Activated T-helper 1 cell treated with anti-CD3 and anti-CD28 coated beads, Interleukin-12 subunit alpha, Interleukin-12 subunit beta, Interleukin-2, Interleukin-4 antibody, amounts not matched to agents 30 ng/mL and 10 ng/mL and 1 ng/mL, durations not matched to agents 14 hours and 24 hours and 36 hours (primary cell): ENCODE measurements at regions not wholly inside any gene's neighbourhood (a gene's known extent, or its start where the extent isn't known, plus 50 kb on each side); places are given as distances from the start of the nearest gene placed in this dataset.

ENCODE experiments used
- DNase-seq: peaks from one replicate; pipeline ENCODE4 v3.0.0; 2021; ENCODE audit warnings: low spot score
- H3K27ac Mint-ChIP-seq: one replicate; pipeline ENCODE4 v1.8.0; 2021; ENCODE audit warnings: mild to moderate bottlenecking, mixed read lengths
- H3K27me3 Mint-ChIP-seq: one replicate; pipeline ENCODE4 v1.8.0; 2022; ENCODE audit warnings: mild to moderate bottlenecking, moderate library complexity, mixed read lengths; ENCODE audit not compliant: insufficient read depth
- H3K36me3 Mint-ChIP-seq: one replicate; pipeline ENCODE4 v1.8.0; 2021; ENCODE audit warnings: low read depth, mixed read lengths
- H3K4me1 Mint-ChIP-seq: one replicate; pipeline ENCODE4 v1.8.0; 2021; ENCODE audit warnings: low read depth, mixed read lengths
- H3K4me3 Mint-ChIP-seq: one replicate; pipeline ENCODE4 v1.8.0; 2021; ENCODE audit warnings: mild to moderate bottlenecking, moderate library complexity, mixed read lengths
- H3K9me3 Mint-ChIP-seq: one replicate; pipeline ENCODE4 v1.8.0; 2021; ENCODE audit warnings: mixed read lengths
- intact Hi-C: fragments of 100-400 bp; cut with micrococcal nuclease; formaldehyde crosslinking; loops from one replicate; pipeline ENCODE4 v1.15.1; 2024

- no peaks in the 10 kb centered on the region for H3K36me3 Mint-ChIP-seq
- no peak for DNase-seq
- no peak overlapping the region for H3K4me3 Mint-ChIP-seq
- no peaks in the 10 kb centered on the region for H3K4me1 Mint-ChIP-seq
- no peaks in the 10 kb centered on the region for H3K27me3 Mint-ChIP-seq
- H3K9me3 Mint-ChIP-seq = peaks cover 12% of the 10 kb centered on the region
- intact Hi-C loops = no loop called here
- H3K27ac Mint-ChIP-seq = no peak overlapping the region
Observed at GRCh38 chr21:27314131-27314530, 347.2 kb upstream of the ADAMTS5 start.

- Mint-ChIP-seq H3K4me3 (no peak overlapping the region), H3K36me3 (no peaks in the 10 kb centered on the region), H3K9me3 (peaks cover 14% of the 10 kb centered on the region), H3K27me3 (no peaks in the 10 kb centered on the region), H3K4me1 (no peaks in the 10 kb centered on the region), H3K27ac (no peak overlapping the region)
- intact Hi-C loops = no loop called here
- DNase-seq = no peak
Observed at GRCh38 chr21:27306791-27307775, 340.2 kb upstream of the ADAMTS5 start.

- DNase-seq = no peak
- Mint-ChIP-seq H3K4me1 (no peaks in the 10 kb centered on the region), H3K36me3 (no peaks in the 10 kb centered on the region), H3K9me3 (peaks cover 20% of the 10 kb centered on the region), H3K27me3 (no peaks in the 10 kb centered on the region), H3K27ac (no peak overlapping the region), H3K4me3 (no peak overlapping the region)
- intact Hi-C loops = no loop called here
Observed at GRCh38 chr21:27306206-27306605, 339.3 kb upstream of the ADAMTS5 start.

GRCh38 chr21:27301220-27301619 is 334.3 kb upstream of the ADAMTS5 start:
- no peaks in the 10 kb centered on the region for H3K36me3 Mint-ChIP-seq
- DNase-seq = no peak
- H3K9me3 Mint-ChIP-seq = peaks cover 14% of the 10 kb centered on the region
- no peak overlapping the region for H3K27ac Mint-ChIP-seq
- no peak overlapping the region for H3K4me3 Mint-ChIP-seq
- no peaks in the 10 kb centered on the region for H3K27me3 Mint-ChIP-seq
- intact Hi-C loops = no loop called here
- no peaks in the 10 kb centered on the region for H3K4me1 Mint-ChIP-seq

- intact Hi-C loops = no loop called here
- DNase-seq = no peak
- peaks cover 17% of the 10 kb centered on the region for H3K9me3 Mint-ChIP-seq
- H3K27me3 Mint-ChIP-seq = no peaks in the 10 kb centered on the region
- no peak overlapping the region for H3K27ac Mint-ChIP-seq
- H3K4me3 Mint-ChIP-seq = no peak overlapping the region
- H3K4me1 Mint-ChIP-seq = no peaks in the 10 kb centered on the region
- no peaks in the 10 kb centered on the region for H3K36me3 Mint-ChIP-seq
Observed at GRCh38 chr21:27300770-27301169, 333.9 kb upstream of the ADAMTS5 start.

GRCh38 chr21:27298465-27298864 is 331.6 kb upstream of the ADAMTS5 start:
- no peak overlapping the region for H3K4me3 Mint-ChIP-seq
- H3K4me1 Mint-ChIP-seq = no peaks in the 10 kb centered on the region
- no peak overlapping the region for H3K27ac Mint-ChIP-seq
- no peak for DNase-seq
- no peaks in the 10 kb centered on the region for H3K27me3 Mint-ChIP-seq
- H3K9me3 Mint-ChIP-seq = peaks cover 19% of the 10 kb centered on the region
- intact Hi-C loops = no loop called here
- H3K36me3 Mint-ChIP-seq = no peaks in the 10 kb centered on the region

- no peak for DNase-seq
- no peaks in the 10 kb centered on the region for H3K27me3 Mint-ChIP-seq
- H3K4me1 Mint-ChIP-seq = no peaks in the 10 kb centered on the region
- no peak overlapping the region for H3K4me3 Mint-ChIP-seq
- peaks cover 9% of the 10 kb centered on the region for H3K9me3 Mint-ChIP-seq
- no peaks in the 10 kb centered on the region for H3K36me3 Mint-ChIP-seq
- intact Hi-C loops = no loop called here
- no peak overlapping the region for H3K27ac Mint-ChIP-seq
Observed at GRCh38 chr21:27293239-27293638, 326.4 kb upstream of the ADAMTS5 start.

- Mint-ChIP-seq H3K27me3 (no peaks in the 10 kb centered on the region), H3K27ac (no peak overlapping the region), H3K36me3 (no peaks in the 10 kb centered on the region), H3K4me1 (no peaks in the 10 kb centered on the region), H3K9me3 (peaks cover 9% of the 10 kb centered on the region), H3K4me3 (no peak overlapping the region)
- intact Hi-C loops = no loop called here
- DNase-seq = no peak
Observed at GRCh38 chr21:27292783-27293182, 325.9 kb upstream of the ADAMTS5 start.

GRCh38 chr21:27292229-27292628 is 325.3 kb upstream of the ADAMTS5 start:
- no peaks in the 10 kb centered on the region for H3K4me1 Mint-ChIP-seq
- peaks cover 9% of the 10 kb centered on the region for H3K9me3 Mint-ChIP-seq
- no peak for DNase-seq
- no peaks in the 10 kb centered on the region for H3K27me3 Mint-ChIP-seq
- intact Hi-C loops = no loop called here
- H3K36me3 Mint-ChIP-seq = no peaks in the 10 kb centered on the region
- H3K4me3 Mint-ChIP-seq = no peak overlapping the region
- H3K27ac Mint-ChIP-seq = no peak overlapping the region

GRCh38 chr21:27291006-27291405 is 324.1 kb upstream of the ADAMTS5 start:
- Mint-ChIP-seq H3K27ac (no peak overlapping the region), H3K36me3 (no peaks in the 10 kb centered on the region), H3K9me3 (peaks cover 8% of the 10 kb centered on the region), H3K27me3 (no peaks in the 10 kb centered on the region), H3K4me1 (no peaks in the 10 kb centered on the region), H3K4me3 (no peak overlapping the region)
- no peak for DNase-seq
- intact Hi-C loops = no loop called here

- intact Hi-C loops = no loop called here
- Mint-ChIP-seq H3K27me3 (no peaks in the 10 kb centered on the region), H3K4me1 (no peaks in the 10 kb centered on the region), H3K27ac (no peak overlapping the region), H3K36me3 (no peaks in the 10 kb centered on the region), H3K9me3 (peaks cover 4% of the 10 kb centered on the region), H3K4me3 (no peak overlapping the region)
- no peak for DNase-seq
Observed at GRCh38 chr21:27290028-27290427, 323.1 kb upstream of the ADAMTS5 start.

- Mint-ChIP-seq H3K4me3 (no peak overlapping the region), H3K36me3 (no peaks in the 10 kb centered on the region), H3K4me1 (no peaks in the 10 kb centered on the region), H3K9me3 (peaks cover 4% of the 10 kb centered on the region), H3K27me3 (no peaks in the 10 kb centered on the region), H3K27ac (no peak overlapping the region)
- DNase-seq = no peak
- intact Hi-C loops = no loop called here
Observed at GRCh38 chr21:27286760-27287159, 319.9 kb upstream of the ADAMTS5 start.

GRCh38 chr21:27277110-27277509 is 310.2 kb upstream of the ADAMTS5 start:
- H3K36me3 Mint-ChIP-seq = no peaks in the 10 kb centered on the region
- intact Hi-C loops = no loop called here
- H3K4me3 Mint-ChIP-seq = no peak overlapping the region
- no peak for DNase-seq
- H3K27me3 Mint-ChIP-seq = no peaks in the 10 kb centered on the region
- H3K4me1 Mint-ChIP-seq = no peaks in the 10 kb centered on the region
- H3K27ac Mint-ChIP-seq = no peak overlapping the region
- peaks cover 4% of the 10 kb centered on the region for H3K9me3 Mint-ChIP-seq
